HepG2 (cell line): ENCODE measurements at regions not wholly inside any gene's neighbourhood (a gene's known extent, or its start where the extent isn't known, plus 50 kb on each side); places are given as distances from the start of the nearest gene placed in this dataset.

Experiments
- GMEB1 ChIP-seq: sonication (generic); formaldehyde crosslinking; IDR thresholded peaks from 2 replicates; pipeline ENCODE4 v1.5.1; 2020; ENCODE audit warnings: missing genetic modification reagents, mild to moderate bottlenecking, borderline replicate concordance
- HHEX ChIP-seq: IDR thresholded peaks from 2 replicates; pipeline ENCODE4 v1.6.1; 2016; ENCODE audit warnings: control low read depth
- MYPOP ChIP-seq: sonication (generic); formaldehyde crosslinking; IDR thresholded peaks from 2 replicates; pipeline ENCODE4 v1.8.1; 2023; ENCODE audit warnings: mild to moderate bottlenecking, moderate library complexity, missing genetic modification reagents
- NBN ChIP-seq: fragments of 450-650 bp; conservative IDR thresholded peaks from 2 replicates; pipeline ENCODE4 v1.6.1; 2017
- POLR2AphosphoS5 ChIP-seq: IDR thresholded peaks from 2 replicates; pipeline ENCODE4 v1.6.1; 2012; ENCODE audit warnings: low read depth, low read length
- RAD21 ChIP-seq: fragments of 450-650 bp; formaldehyde crosslinking; IDR thresholded peaks from 2 replicates; pipeline ENCODE4 v1.5.0; 2020; ENCODE audit warnings: mild to moderate bottlenecking
- RXRA ChIP-seq: sonication (generic); formaldehyde crosslinking; IDR thresholded peaks from 2 replicates; pipeline ENCODE4 v1.5.1; 2020; ENCODE audit warnings: missing genetic modification reagents
- SP2 ChIP-seq: sonication (generic); formaldehyde crosslinking; IDR thresholded peaks from 2 replicates; pipeline ENCODE4 v1.5.1; 2020; ENCODE audit warnings: mild to moderate bottlenecking, missing genetic modification reagents
- TCF7L2 ChIP-seq: IDR thresholded peaks from 2 replicates; pipeline ENCODE4 v1.6.1; 2011; ENCODE audit warnings: mild to moderate bottlenecking, low read depth, low read length, moderate library complexity
- ZNF567 ChIP-seq: sonication (generic); formaldehyde crosslinking; IDR thresholded peaks from 2 replicates; pipeline ENCODE4 v1.8.1; 2023; ENCODE audit warnings: mild to moderate bottlenecking, missing genetic modification reagents, borderline replicate concordance
- ZSCAN29 ChIP-seq: sonication (generic); formaldehyde crosslinking; conservative IDR thresholded peaks from 2 replicates; pipeline ENCODE4 v1.4.0; 2020; ENCODE audit warnings: mild to moderate bottlenecking, missing genetic modification reagents
- ZSCAN30 ChIP-seq: sonication (generic); formaldehyde crosslinking; IDR thresholded peaks from 2 replicates; pipeline ENCODE4 v1.5.0; 2020; ENCODE audit warnings: mild to moderate bottlenecking, missing genetic modification reagents

DNA sequence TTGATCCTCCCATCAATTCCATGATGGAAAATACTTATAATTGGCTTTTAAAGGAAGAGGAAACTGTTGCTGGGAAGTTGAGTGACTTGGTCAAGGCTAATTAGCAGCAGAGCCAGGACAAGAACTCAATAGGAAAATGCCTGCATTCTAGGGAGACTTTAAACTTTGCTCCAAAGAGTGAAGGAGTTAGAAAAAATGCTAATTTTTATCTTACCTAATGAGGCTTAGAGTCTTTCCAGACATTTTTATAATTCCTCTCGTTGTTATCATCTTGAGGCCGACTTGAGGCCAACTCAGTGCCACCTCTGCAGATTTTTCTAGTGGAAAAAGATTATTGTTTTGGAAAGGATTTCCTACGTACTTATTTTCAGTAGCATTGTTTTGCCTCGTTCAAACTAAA lies 344.6 kb downstream of the ETNK1 start:
- TF ChIP-seq ZSCAN29 (CRISPR knock-in tag) (no peak), RAD21 (CRISPR knock-in tag) (no peak), POLR2AphosphoS5 (no peak), ZNF567 (CRISPR knock-in tag) (no peak), MYPOP (CRISPR knock-in tag) (no peak), GMEB1 (CRISPR knock-in tag) (no peak), ZSCAN30 (CRISPR knock-in tag) (no peak), TCF7L2 (no peak), NBN (no peak), RXRA (CRISPR knock-in tag) (no peak), SP2 (no peak), HHEX (CRISPR knock-in tag) (no peak)
